Activated T-helper 1 cell treated with anti-CD3 and anti-CD28 coated beads, Interleukin-2, amount 50 U/mL, for 16 hours (primary cell): ENCODE measurements at regions not wholly inside any gene's neighbourhood (a gene's known extent, or its start where the extent isn't known, plus 50 kb on each side); places are given as distances from the start of the nearest gene placed in this dataset.
"Not testable (repeated sequence)": the region's sequence is repeated elsewhere in the genome, so short reads cannot be mapped to it uniquely, and the experiment has no call there.

Experiments used
- DNase-seq, 2 donors: peaks; one replicate each; pipeline ENCODE4 v3.0.0-alpha.2; 2020; ENCODE audit warnings: low read depth in 1 of 2, low spot score in 1 of 2

DNA sequence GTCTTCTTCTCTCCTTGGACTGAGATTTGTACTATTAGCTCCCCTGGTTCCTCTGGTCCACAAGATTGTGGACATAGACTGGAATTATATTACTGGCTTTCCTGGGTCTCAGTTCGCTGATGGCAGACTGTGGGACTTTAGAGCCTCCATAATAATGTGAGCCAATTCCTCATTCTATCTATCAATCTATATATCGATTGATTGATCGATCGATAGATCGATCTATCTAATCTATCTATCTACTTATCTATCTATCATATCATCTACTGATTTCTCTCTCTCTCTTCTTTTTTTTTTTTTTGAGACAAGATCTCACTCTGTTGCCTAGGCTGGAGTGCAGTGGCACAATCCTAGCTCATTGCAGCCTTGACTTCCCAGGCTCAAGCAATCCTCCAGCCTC lies 51.5 kb upstream of the DDR1 start:
- no peak for DNase-seq

DNA sequence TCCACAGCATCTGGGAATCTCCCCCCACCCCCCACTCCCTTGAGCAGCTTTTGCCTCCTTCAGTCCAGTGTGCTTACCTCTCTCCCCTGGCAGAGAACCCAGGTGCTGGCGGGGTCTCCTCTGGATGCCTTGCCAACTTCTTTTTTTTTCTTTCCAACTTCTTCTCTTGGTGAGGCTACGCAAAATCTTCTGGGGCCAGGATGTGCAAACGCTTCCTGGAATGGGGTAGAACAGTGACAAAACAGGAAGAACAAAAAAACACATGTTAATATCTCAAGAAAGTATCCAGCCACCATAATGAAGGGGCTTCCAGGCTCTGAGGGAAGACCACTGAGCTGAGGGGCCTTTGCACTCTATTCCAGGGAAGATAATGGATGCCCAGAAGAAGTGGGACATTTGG lies 53.9 kb upstream of the DDR1 start:
- no peak for DNase-seq

DNA sequence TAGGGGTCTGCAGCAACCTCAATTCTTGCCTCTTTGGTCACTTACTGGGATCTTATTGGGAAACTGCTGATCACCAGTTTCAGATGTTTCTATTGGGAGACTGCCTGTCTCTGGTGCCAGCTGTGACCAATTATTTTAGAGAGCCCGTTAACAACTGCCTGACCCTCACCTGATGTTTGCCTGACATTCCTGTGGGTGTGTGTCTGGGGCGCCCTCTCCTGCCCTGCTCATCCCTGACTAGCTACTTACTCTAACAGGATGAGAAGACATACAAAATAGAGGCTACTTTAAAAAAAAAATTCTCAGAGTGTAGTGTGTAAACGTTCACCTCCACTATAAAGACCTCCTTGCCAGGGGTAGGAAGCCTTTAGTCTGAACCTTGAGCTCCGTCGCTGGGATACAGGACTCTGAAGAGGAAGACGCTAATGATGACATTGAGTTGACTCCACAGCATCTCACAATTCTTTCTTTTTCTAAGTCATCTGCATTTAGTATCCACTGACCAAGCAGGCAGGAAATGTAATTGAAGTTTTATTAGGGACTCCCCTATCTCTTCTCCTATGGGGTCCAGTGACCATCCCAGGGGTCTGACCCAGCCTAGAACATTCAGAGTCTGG lies 54.6 kb upstream of the DDR1 start:
- no peak for DNase-seq

DNA sequence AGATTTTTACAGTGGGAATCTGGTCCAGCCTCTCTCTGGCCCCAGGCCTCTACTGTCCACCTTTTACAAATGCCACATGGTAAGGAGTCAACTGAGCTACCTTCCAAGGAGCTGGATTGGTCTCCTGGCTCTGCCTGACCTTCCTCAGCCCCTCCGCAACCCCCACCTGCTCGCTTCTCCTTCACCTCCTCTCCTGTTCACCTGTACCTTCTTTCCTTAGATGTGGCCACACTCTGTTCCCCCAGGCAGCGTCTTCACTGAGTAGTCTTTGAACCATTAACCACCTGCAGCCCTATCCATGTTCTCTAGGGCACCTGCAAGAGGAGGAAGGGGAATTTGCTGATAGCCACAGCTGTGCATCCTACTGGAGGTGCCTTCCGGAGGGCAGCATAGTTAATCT lies 55.3 kb upstream of the DDR1 start:
- DNase-seq, result no peak

DNA sequence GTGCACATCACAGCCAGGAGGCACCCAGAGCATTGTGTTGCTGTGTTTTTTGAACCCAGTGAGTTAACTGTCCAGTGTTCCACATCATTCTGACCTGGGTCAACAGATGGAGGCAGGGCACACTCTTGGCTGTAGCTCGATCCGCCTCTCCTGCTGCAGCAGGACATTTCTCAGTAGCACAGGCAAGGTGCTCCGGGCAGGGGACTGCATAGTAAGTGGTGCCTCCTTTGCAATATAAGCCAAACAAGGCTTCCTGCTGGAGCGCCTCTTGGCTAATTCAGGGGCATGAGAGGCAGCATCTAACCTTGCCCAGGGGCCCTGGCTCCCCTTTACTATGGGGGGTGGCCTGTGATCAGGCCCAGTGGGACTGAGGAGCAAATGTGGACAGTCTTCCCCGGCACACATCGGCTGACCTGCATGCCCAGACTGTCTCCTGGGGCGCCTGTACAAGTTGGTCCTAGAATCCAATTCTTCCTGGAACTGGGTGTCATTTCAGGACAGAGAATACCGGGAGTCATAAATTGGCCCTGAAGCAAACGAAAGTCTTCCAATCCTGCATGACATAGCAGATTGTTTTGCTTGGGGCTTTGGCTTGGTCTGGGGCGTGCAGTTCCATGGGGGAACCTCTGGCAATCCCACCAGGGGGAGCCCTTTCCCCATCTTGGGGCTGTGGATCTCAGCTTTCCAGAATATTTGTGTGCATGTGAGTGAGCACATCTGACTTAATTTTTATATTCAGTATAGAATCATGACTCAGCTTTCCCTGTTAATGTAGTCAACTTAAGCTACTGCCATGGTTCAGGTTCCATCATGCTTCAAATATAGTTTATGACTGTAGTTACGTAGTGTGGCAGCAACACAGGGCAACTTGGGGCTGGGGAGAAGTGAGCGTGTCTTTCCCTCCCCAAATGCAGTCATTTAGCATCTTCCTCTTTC lies 56.0 kb upstream of the DDR1 start:
- peak; percentile 65 to 68 for DNase-seq

DNA sequence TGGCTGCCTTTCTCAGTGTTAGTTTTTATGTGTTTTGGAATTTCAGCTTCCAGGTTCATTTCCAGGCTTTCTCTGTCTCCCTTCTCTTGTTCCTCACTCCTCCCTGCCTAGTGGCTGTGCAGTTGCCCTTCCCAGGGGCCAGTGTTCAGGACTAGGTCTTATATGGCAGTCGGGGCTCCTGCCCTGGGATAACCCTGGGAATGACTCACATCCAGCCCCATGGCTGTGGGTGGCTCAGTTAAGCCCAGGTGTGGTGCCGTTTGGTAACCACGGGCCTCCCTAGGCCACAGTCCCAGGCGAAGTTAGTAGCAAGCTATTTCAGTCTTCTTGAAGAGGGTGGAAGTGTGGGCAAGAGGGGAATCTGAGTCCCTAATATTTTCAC lies 57.4 kb upstream of the DDR1 start:
- DNase-seq, result no peak

DNA sequence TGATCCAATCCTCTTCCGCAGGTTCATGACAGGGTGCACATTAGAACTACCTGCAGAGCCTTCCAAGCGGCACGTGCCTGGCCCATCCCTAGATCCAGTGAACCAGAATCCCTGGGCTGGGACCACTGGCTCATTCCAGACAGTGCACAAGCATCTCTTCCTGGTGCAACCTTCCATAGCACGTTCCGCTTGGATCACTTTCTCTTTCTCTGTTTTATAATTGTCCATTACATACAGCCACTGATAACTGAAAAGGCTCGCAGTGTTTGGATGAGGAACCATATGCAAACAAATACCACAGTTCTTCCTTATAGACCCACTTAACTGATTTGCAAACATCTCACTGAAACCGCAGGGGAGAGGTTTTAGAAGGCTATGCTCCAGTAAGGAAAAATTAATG lies 59.6 kb upstream of the DDR1 start:
- no peak for DNase-seq

DNA sequence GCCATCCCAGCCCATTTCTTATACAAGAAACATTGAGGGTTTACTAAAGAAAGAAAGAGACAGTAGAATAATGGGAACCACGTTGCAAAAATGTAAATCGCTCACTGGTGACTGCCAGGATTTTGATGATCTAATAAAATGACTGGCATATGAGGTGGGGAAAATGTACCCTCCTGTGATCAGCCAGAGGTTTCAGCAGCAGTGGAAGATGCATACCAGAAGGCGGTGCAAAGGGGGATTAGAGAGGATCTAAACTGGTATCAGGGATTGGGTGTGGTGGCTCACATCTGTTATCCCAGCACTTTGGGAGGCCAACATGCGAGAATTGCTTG lies 60.8 kb upstream of the DDR1 start:
- DNase-seq, result no peak

DNA sequence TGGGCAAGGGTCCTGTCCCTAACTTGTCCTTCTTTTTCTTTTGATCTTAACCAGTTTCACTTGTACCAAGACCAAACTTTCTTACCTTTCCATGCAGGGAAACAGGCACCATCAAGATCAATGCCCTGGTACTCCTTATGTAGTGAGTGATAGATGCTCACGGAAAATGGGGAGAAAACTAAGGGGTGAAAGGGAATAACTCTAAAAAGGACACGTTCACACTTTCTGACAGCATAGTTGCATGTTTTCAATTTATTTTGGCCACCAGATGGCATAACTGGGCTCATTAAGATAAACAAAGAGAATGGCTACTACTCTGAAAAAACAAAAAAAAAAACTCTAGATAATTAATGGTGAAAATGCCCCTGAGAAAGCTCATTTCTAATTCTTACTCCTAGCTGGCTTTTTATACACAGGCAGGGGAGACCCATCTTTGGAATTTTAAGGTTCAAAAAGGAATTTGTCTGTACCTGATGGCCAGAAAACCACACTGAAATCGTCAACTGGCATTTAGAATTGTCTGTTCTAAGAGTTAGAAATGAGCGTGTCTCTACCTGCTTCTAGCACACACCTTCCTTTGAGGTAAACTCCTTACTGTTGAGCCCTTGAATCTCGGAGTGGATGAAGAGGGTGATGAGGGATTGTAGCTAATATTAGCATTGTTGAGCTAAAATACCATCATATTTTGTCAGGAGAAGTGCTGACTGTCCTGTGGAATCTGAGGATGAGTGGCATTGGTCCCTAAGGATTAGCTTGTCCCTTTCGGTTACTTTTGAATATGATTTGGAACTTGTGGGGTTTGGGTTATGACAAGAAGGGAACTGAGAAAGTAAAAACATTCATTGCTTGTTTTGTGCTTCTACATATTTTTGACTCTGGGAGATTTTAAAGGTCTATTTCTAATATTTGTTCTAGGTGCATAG lies 62.2 kb upstream of the DDR1 start:
- DNase-seq, result no peak

DNA sequence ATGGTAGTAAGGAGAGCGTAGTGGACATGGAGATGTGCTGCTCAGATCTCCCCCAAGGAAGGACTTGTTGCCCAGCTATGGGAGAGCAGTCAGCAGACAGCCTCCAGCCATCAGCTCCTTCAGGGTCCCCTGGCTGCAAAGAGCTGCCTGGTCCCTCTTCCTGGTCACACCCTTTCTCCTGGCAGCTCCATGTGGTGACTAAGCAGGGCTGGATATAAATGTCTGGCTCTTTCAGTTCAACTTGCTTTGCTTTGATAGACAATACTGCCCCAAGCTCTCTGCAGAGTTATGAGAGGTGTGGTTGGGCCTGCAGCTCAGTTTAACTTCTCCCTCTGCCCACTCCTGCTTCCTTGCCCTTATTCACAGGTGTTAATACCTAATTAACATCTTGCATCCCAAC lies 64.1 kb upstream of the DDR1 start:
- DNase-seq, result no peak

DNA sequence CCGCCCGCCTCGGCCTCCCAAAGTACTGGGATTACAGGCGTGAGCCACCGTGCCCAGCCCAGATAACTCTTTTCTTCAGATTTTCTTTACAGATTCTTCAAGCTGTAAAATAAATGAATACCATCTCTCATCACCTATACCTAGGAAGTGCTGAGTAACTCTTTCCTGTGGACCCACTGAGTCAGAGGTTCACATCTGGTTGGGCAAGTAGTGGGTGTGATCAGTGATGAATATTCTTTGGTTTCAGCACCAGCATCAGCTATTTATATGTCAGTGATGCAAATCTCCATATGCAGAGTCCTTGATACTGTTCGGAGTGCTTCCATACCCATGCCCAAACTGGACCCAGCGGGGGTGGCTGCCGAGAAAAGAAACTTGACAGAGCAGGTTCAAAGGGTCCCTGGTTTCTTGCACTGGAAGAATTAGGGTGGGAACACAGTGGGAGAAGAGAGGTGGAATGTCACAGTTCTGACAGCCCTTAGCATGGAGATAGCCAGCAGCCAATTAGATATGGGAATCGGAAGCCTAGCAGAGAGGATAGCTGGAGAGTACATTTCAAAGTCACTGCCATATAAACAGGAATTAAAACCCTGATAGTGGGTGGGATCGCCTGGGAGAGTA lies 64.9 kb upstream of the DDR1 start:
- peak in 1 of 2 donors; percentile 42 for DNase-seq

DNA sequence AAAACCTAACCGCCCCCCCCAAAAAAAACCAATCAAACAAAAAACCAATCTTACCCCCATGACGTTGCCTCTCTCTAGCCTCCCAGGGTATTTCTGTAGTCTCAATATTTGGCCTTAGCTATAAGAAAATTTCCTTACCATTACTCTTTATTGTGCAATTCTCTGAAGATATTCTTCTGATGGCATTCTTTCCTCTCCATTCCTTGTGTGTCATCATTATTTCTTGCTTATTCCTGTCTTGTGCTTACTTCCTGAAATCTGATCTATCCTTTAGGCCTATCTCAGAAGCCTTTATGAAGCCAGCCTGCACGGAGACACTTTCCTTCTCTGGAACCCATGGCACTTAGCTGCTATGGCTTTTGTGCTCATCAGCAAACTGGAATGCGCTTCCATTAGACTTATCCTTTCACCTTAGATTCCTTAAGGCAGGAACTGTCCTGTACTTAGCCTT lies 65.9 kb upstream of the DDR1 start:
- no peak for DNase-seq

DNA sequence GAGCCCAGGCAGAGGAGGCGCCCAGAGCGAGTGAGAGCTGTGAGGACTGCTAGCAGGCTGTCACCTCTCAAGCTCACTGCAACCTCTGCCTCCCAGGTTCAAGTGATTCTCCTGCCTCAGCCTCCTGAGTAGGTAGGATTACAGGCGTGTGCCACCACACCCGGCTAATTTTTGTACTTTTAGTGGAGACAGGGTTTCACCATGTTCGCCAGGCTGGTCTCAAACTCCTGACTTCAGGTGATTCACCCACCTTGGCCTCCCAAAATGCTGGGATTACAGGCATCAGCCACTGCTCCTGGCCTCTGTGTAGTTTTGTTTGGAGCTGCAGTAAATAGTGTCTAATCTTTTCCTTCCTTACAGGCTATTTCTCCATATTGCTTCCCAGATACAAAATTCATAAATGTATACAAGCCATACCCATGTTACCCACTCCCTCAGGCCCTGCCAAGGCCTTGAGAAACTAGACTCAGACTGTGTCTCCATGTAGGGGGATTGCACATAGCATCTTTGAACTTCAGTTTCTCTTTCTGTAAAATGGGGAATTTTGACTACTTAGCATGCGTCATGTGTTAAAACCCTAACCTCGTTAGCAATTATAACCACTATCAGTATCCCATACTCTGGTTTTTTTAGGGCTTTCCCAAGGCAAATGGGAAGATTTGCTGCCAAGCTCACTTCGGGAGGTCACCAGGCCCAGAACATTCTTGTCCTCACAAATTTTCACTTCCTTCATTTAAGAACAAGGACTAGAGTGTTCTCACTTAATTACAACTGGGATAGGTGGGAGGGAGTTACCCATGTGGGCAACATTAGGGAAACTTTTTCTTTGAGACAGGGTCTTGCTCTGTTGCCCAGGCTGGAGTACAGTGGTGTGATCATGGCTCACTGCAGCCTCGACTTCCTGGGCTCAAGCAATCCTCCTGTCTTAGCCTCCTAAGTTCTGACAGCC lies 67.3 kb upstream of the DDR1 start:
- no peak for DNase-seq

DNA sequence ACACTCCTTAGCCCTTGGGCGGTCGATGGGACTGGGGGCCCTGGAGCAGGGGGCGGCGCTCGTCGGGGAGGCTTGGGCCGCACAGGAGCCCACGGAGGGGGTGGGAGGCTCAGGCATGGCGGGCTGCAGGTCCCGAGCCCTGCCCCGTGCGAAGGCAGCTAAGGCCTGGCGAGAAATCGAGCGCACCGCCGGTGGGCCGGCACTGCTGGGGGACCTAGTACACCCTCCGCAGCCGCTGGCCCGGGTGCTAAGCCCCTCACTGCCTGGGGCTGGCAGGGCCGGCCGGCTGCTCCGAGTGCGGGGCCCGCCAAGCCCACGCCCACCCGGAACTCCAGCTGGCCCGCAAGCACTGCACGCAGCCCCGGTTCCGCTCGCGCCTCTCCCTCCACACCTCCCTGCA lies 68.0 kb upstream of the DDR1 start:
- DNase-seq, result not testable (repeated sequence)

DNA sequence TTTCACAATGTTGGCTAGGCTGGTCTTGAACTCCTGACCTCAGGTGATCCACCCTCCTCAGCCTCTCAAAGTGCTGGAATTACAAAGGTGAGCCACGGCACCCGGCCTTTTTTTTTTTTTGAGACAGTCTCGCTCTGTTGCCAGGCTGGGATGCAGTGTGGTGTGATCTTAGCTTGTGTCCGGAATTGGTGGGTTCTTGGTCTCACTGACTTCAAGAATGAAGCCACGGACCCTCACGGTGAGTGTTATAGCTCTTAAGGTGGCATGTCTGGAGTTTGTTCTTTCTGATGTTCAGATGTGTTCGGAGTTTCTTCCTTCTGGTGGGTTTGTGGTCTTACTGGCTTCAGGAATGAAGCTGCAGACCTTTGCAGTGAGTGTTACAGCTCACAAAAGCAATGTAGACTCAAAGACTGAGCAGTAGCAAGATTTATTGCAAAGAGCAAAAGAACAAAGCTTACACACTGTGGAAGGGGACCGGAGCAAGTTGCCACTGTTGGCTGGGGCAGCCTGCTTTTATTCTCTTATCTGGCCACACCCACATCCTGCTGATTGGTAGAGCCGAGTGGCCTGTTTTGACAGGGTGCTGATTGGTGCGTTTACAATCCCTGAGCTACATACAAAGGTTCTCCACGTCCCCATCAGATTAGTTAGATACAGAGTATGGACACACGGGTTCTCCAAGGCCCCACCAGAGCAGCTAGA lies 69.1 kb upstream of the DDR1 start:
- DNase-seq, result not testable (repeated sequence)

DNA sequence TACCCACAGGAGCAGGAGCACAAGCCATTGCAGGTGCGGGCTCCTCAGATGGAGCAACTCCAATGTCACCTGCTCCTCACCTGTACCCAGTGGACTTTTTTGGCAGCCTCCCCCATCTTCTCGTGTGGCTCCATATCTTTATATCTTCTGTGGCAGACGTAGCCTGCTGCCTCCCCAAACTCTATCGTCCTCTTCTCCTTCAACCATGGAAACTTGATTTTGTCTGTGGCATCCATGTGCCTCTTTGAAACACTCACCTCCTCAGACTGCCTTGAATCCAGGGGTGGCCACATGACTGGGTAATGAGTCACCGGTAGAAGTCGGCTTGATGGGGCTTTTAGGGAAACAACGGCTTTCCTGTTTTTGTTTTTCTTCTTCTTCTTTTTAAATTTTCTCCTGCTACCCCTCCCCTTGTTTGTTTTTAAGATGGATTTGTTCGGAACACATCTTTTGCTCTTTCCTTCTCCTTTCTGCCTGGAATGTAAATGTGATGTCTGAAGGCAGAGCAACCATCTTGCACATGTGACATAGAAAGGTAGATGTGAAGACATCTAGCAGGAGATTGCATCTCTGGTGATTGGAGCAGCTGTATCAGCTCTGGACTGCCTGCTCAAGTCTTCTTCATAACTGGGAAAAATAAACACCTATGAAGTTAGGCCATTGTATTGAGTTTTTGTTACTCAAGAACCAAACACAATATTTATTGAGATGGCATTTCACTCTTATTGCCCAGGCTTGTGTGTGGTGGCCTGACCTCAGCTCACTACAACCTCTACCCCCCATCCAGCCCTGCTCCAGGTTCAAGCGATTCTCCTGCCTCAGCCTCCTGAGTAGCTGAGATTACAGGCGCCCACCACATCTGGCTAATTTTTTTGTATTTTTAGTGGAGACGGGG lies 69.9 kb upstream of the DDR1 start:
- peak in 1 of 2 donors; percentile 36 for DNase-seq

DNA sequence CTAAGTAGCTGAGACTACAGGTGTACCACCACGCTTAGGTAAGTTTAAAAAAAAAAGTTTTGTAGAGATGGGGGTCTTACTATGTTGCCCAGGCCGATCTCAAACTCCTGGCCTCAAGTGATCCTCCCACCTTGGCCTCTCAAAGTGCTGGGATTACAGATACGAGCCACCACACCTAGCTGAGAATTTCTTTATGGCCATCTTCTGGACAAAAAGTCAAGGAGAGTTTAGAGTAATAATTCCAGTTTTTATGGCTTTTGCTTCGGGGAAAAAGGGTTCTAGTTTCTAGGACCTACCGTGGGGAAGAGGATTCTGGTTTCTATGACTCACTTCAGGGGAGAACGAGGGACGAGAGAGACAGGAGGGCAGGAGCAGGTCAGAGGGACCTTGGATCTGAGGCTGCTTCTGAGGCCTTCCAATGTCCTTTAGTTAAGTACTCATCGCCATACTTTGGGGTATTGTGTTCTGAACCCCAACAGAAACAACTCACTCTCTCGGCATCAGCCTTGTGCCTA lies 69.3 kb upstream of the IER3 start:
- no peak for DNase-seq

DNA sequence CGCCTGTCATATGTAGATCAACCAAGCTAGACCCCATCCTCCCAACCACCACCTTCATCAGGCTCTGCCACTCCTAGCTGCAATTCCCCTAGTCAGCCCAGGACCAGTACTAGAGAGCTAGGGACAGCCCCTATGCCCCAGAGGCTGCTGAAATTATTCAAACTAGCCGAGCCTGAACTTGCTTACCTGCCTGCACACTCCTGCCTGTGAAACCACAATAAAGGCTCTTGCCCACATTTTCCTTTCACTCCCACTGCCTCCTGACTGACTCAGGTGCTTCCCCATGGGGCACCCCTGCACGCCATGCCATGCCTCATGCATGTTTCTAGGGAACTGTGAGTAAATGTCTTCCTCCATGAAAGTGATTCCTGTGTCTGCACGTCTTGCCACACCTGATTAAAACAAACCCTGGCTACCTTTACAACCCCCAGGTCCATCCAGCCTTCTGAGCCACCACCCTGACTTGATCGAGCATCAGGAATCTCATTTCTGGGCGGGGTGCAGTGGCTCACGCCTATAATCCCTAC lies 66.5 kb upstream of the IER3 start:
- DNase-seq, result peak in 1 of 2 donors; percentile 71
